SH-SY5Y (cell line): ENCODE measurements at regions not wholly inside any gene's neighbourhood (a gene's known extent, or its start where the extent isn't known, plus 50 kb on each side); places are given as distances from the start of the nearest gene placed in this dataset.

ENCODE experiments used
- GATA2 ChIP-seq: IDR thresholded peaks from 2 replicates; pipeline ENCODE4 v1.6.1; 2011; ENCODE audit warnings: mild to moderate bottlenecking, low read depth, low read length
- GATA3 ChIP-seq: IDR thresholded peaks from 2 replicates; pipeline ENCODE4 v1.6.1; 2011; ENCODE audit warnings: low read depth, mild to moderate bottlenecking, low read length, moderate library complexity

DNA sequence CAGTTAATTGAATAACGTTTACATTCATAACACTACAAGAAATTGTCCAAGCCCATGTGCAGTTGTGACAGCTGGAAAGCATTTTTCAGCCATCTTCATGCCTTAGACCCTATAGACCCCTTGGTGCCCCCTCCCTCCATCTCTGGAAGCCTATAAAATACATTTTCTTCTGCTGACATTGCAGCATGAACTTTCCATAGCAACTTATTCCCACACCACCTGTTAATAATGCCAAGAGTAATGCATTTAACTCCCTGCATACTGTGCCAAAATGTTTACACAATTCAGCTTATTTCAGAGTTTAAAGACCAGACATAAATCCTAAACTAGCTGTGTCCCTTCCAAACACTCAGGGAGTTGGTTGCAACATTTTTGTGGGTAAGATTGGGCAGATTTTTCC lies 143.0 kb upstream of the ARHGAP20 start:
- no peak for TF ChIP-seq GATA2
- no peak for TF ChIP-seq GATA3
